Activated CD4-positive, alpha-beta memory T cell treated with anti-CD3 and anti-CD28 coated beads for 36 hours (primary cell): ENCODE measurements at regions not wholly inside any gene's neighbourhood (a gene's known extent, or its start where the extent isn't known, plus 50 kb on each side); places are given as distances from the start of the nearest gene placed in this dataset.
"Not testable (repeated sequence)": the region's sequence is repeated elsewhere in the genome, so short reads cannot be mapped to it uniquely, and the experiment has no call there.

Experiments
- CTCF ChIA-PET: fragments of 350-600 bp; sonication (Branson Sonifier 250); formaldehyde crosslinking; loops from one replicate; lab custom pipeline; 2021; ENCODE audit warnings: antibody characterized with exemption, inconsistent platforms; lab: Charles Lee
- POLR2A ChIA-PET: fragments of 350-600 bp; sonication (Branson Sonifier 250); formaldehyde crosslinking; loops from one replicate; lab custom pipeline; 2021; ENCODE audit warnings: antibody characterized with exemption; lab: Charles Lee
- DNase-seq: peaks from one replicate; pipeline ENCODE4 v3.0.0-alpha.2; 2020
- H3K27ac Mint-ChIP-seq: one replicate; pipeline ENCODE4 v1.8.0; 2021; ENCODE audit warnings: mixed read lengths
- H3K27me3 Mint-ChIP-seq: one replicate; pipeline ENCODE4 v1.8.0; 2021; ENCODE audit warnings: mixed read lengths
- H3K36me3 Mint-ChIP-seq: one replicate; pipeline ENCODE4 v1.8.0; 2021; ENCODE audit warnings: mixed read lengths
- H3K4me1 Mint-ChIP-seq: one replicate; pipeline ENCODE4 v1.8.0; 2021; ENCODE audit warnings: low read depth, mixed read lengths
- H3K4me3 Mint-ChIP-seq: one replicate; pipeline ENCODE4 v1.8.0; 2021; ENCODE audit warnings: mild to moderate bottlenecking, mixed read lengths
- H3K9me3 Mint-ChIP-seq: one replicate; pipeline ENCODE4 v1.8.0; 2021; ENCODE audit warnings: mixed read lengths
- intact Hi-C: fragments of 100-400 bp; cut with micrococcal nuclease; formaldehyde crosslinking; loops from one replicate; pipeline ENCODE4 v1.15.1; 2023

DNA sequence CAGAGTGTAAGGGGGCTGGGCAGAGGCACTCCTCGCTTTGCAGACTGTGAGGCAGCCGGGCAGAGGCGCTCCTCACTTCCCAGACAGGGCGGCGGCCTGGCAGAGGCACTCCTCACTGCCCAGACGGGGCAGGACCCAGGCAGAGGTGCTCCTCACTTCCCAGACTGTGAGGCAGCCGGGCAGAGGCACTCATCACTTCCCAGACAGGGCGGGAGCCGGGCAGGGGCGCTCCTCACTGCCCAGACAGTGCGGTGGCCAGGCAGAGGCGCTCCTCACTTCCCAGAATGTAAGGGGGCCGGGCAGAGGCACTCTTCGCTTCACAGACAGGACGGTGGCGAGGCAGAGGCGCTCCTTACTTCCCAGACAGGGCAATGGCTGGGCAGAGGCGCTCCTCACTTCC is 442.5 kb downstream of the SPATA31D1 start:
- intact Hi-C loops, result no loop called here
- H3K4me1 Mint-ChIP-seq, result no peaks in the 10 kb centered on the region
- no peak overlapping the region for H3K27ac Mint-ChIP-seq
- DNase-seq, result no peak
- CTCF ChIA-PET, result no interaction called here
- H3K36me3 Mint-ChIP-seq, result no peaks in the 10 kb centered on the region
- peaks cover 11% of the 10 kb centered on the region for H3K9me3 Mint-ChIP-seq
- H3K4me3 Mint-ChIP-seq, result no peak overlapping the region
- POLR2A ChIA-PET, result no interaction called here
- H3K27me3 Mint-ChIP-seq, result no peaks in the 10 kb centered on the region

- not testable (repeated sequence) for H3K27me3 Mint-ChIP-seq, H3K36me3 Mint-ChIP-seq
Observed at GRCh38 chr9:82433290-82433931, 444.8 kb downstream of the SPATA31D1 start.

DNA sequence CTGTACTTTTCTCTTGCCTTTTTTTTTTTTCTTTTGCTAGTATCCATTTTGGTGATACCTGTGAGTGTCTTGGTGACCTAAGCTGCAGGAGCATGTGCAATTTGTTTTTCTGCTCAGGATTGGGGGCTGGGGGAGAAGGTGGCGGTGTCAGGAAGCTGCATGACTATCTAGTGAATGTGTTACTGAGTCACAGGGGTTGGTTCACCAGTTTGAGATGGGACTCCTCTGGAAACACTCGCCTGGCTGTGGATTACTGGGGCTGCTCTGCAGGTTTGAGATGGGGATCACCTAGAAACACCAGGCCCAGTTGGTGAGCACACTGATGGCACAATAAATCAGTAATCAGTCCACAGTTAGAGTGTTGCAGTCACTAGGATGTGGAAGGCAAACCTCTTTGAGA is 447.9 kb downstream of the SPATA31D1 start:
- ChIA-PET CTCF (no interaction called here), POLR2A (no interaction called here)
- H3K27ac Mint-ChIP-seq, result no peak overlapping the region

More at GRCh38 chr9:82433290-82433931, 444.8 kb downstream of the SPATA31D1 start:
- H3K9me3 Mint-ChIP-seq, result peaks cover 14% of the 10 kb centered on the region
- POLR2A ChIA-PET, CTCF ChIA-PET, intact Hi-C loops, H3K4me3 Mint-ChIP-seq, DNase-seq, H3K4me1 Mint-ChIP-seq, H3K27ac Mint-ChIP-seq: not testable (repeated sequence)

DNA sequence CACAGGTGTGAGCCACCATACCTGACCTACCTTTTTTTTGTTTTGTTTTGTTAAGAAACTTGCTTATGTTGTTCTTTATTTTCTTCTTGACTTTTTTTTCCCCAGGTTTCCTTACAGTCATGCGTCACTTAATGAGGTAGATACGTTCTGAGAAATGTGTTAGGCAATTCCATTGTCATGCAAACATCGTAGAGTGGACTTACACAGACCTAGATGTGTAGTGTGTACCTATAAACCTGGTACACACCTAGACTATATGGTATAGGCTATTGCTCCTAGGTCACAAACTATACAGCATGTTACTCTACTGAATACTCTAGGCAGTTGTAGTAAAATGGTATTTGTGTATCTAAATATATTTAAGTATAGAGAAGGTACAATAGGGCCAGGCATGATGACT is 448.6 kb downstream of the SPATA31D1 start:
- CTCF ChIA-PET, H3K36me3 Mint-ChIP-seq, DNase-seq, POLR2A ChIA-PET, H3K27me3 Mint-ChIP-seq, H3K4me3 Mint-ChIP-seq, H3K27ac Mint-ChIP-seq, intact Hi-C loops, H3K4me1 Mint-ChIP-seq: not testable (repeated sequence)
- peaks cover 32% of the 10 kb centered on the region for H3K9me3 Mint-ChIP-seq

More for the DNA sequence above, 447.9 kb downstream of the SPATA31D1 start:
- no peak for DNase-seq
- Mint-ChIP-seq H3K4me3 (no peak overlapping the region), H3K4me1 (no peaks in the 10 kb centered on the region), H3K36me3 (no peaks in the 10 kb centered on the region), H3K27me3 (no peaks in the 10 kb centered on the region), H3K9me3 (peaks cover 25% of the 10 kb centered on the region)
- intact Hi-C loops, result no loop called here

- no peaks in the 10 kb centered on the region for H3K4me1 Mint-ChIP-seq
- no peaks in the 10 kb centered on the region for H3K27me3 Mint-ChIP-seq
- H3K27ac Mint-ChIP-seq, result no peak overlapping the region
- intact Hi-C loops, result no loop called here
- H3K4me3 Mint-ChIP-seq, result no peak overlapping the region
- CTCF ChIA-PET, result no interaction called here
- POLR2A ChIA-PET, result no interaction called here
- H3K36me3 Mint-ChIP-seq, result no peaks in the 10 kb centered on the region
- peaks cover 38% of the 10 kb centered on the region for H3K9me3 Mint-ChIP-seq
- no peak for DNase-seq
Observed at GRCh38 chr9:82438581-82438980, 450.0 kb downstream of the SPATA31D1 start.

GRCh38 chr9:82443312-82443711 is 454.7 kb downstream of the SPATA31D1 start:
- ChIA-PET CTCF (no interaction called here), POLR2A (no interaction called here)
- peaks cover 36% of the 10 kb centered on the region for H3K9me3 Mint-ChIP-seq
- H3K4me3 Mint-ChIP-seq, result no peak overlapping the region
- H3K4me1 Mint-ChIP-seq, result no peaks in the 10 kb centered on the region
- no peaks in the 10 kb centered on the region for H3K36me3 Mint-ChIP-seq
- intact Hi-C loops, result no loop called here
- H3K27me3 Mint-ChIP-seq, result no peaks in the 10 kb centered on the region
- no peak overlapping the region for H3K27ac Mint-ChIP-seq
- DNase-seq, result no peak

GRCh38 chr9:82445556-82445955 is 457.0 kb downstream of the SPATA31D1 start:
- Mint-ChIP-seq H3K27ac (no peak overlapping the region), H3K4me1 (no peaks in the 10 kb centered on the region), H3K4me3 (no peak overlapping the region), H3K27me3 (no peaks in the 10 kb centered on the region), H3K9me3 (peaks cover 27% of the 10 kb centered on the region), H3K36me3 (no peaks in the 10 kb centered on the region)
- intact Hi-C loops, result no loop called here
- DNase-seq, result no peak
- ChIA-PET CTCF (no interaction called here), POLR2A (no interaction called here)

- ChIA-PET POLR2A (no interaction called here), CTCF (no interaction called here)
- Mint-ChIP-seq H3K4me3 (no peak overlapping the region), H3K36me3 (no peaks in the 10 kb centered on the region), H3K9me3 (peaks cover 27% of the 10 kb centered on the region), H3K27me3 (no peaks in the 10 kb centered on the region), H3K27ac (no peak overlapping the region), H3K4me1 (no peaks in the 10 kb centered on the region)
- intact Hi-C loops, result no loop called here
- DNase-seq, result no peak
Observed at GRCh38 chr9:82447343-82447742, 458.8 kb downstream of the SPATA31D1 start.

DNA sequence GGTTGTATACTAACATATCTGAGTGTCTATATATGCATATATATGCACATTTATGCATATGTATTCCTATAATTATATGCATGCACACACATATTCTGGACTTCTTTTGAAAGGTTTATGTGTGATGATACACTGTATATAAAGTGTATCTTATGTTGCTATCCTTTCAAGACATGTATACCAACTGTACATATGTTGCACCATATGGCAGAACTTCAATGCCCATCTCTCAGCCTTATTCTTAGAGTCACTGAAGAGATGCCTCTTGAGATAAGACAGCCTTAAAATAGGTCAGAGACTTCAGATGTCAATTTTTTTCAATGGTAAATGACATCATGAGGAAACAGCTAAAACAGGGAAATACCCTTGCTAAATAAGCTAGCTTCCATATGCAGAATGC is 461.4 kb downstream of the SPATA31D1 start:
- CTCF ChIA-PET, result no interaction called here

GRCh38 chr9:82454509-82455190 is 466.1 kb downstream of the SPATA31D1 start:
- ChIA-PET POLR2A (no interaction called here), CTCF (no interaction called here)
- Mint-ChIP-seq H3K27me3 (no peaks in the 10 kb centered on the region), H3K27ac (no peak overlapping the region), H3K9me3 (peaks cover 21% of the 10 kb centered on the region), H3K4me1 (no peaks in the 10 kb centered on the region), H3K36me3 (no peaks in the 10 kb centered on the region), H3K4me3 (no peak overlapping the region)
- intact Hi-C loops, result no loop called here
- no peak for DNase-seq

More for the DNA sequence above, 461.4 kb downstream of the SPATA31D1 start:
- no peaks in the 10 kb centered on the region for H3K4me1 Mint-ChIP-seq
- H3K27ac Mint-ChIP-seq, result no peak overlapping the region
- intact Hi-C loops, result no loop called here
- peaks cover 23% of the 10 kb centered on the region for H3K9me3 Mint-ChIP-seq
- H3K4me3 Mint-ChIP-seq, result no peak overlapping the region
- POLR2A ChIA-PET, result no interaction called here
- no peak for DNase-seq
- H3K27me3 Mint-ChIP-seq, result no peaks in the 10 kb centered on the region
- no peaks in the 10 kb centered on the region for H3K36me3 Mint-ChIP-seq

GRCh38 chr9:82456642-82457041 is 468.1 kb downstream of the SPATA31D1 start:
- Mint-ChIP-seq H3K27me3 (no peaks in the 10 kb centered on the region), H3K4me3 (no peak overlapping the region), H3K9me3 (peaks cover 14% of the 10 kb centered on the region), H3K4me1 (no peaks in the 10 kb centered on the region), H3K36me3 (no peaks in the 10 kb centered on the region), H3K27ac (no peak overlapping the region)
- POLR2A ChIA-PET, result no interaction called here
- intact Hi-C loops, result no loop called here
- no peak for DNase-seq
- CTCF ChIA-PET, result no interaction called here

DNA sequence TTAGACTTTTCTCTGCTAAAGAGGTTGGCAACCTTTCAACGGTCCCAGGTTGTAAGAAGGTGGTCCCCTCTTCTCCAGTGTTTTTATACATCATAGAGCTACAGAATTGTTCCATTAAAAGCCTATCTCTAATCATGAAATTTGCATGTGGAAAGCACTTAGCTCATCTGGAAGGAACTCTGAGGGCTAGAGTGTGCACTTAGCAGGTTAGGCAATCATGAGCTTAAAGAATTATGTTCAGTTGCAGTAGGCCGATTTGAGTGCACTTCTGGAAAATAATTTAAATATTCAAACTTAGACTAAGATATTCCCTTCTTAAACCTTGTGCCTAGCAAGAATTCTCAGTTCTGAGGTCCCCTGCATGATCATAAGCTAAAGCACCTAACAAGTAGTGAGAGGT is 468.7 kb downstream of the SPATA31D1 start:
- POLR2A ChIA-PET, result no interaction called here
- intact Hi-C loops, result no loop called here
- no peaks in the 10 kb centered on the region for H3K36me3 Mint-ChIP-seq
- no peak overlapping the region for H3K27ac Mint-ChIP-seq
- no peak overlapping the region for H3K4me3 Mint-ChIP-seq
- H3K27me3 Mint-ChIP-seq, result no peaks in the 10 kb centered on the region
- CTCF ChIA-PET, result no interaction called here
- DNase-seq, result no peak
- no peaks in the 10 kb centered on the region for H3K4me1 Mint-ChIP-seq
- peaks cover 8% of the 10 kb centered on the region for H3K9me3 Mint-ChIP-seq

GRCh38 chr9:82457891-82458290 is 469.3 kb downstream of the SPATA31D1 start:
- H3K4me1 Mint-ChIP-seq, result no peaks in the 10 kb centered on the region
- no peaks in the 10 kb centered on the region for H3K27me3 Mint-ChIP-seq
- no peak overlapping the region for H3K27ac Mint-ChIP-seq
- peaks cover 8% of the 10 kb centered on the region for H3K9me3 Mint-ChIP-seq
- no peak overlapping the region for H3K4me3 Mint-ChIP-seq
- POLR2A ChIA-PET, result no interaction called here
- DNase-seq, result no peak
- intact Hi-C loops, result no loop called here
- CTCF ChIA-PET, result no interaction called here
- no peaks in the 10 kb centered on the region for H3K36me3 Mint-ChIP-seq
